Glutamatergic neuron (in vitro differentiated cells): ENCODE measurements at regions not wholly inside any gene's neighbourhood (a gene's known extent, or its start where the extent isn't known, plus 50 kb on each side); places are given as distances from the start of the nearest gene placed in this dataset.
"Not testable (repeated sequence)": the region's sequence is repeated elsewhere in the genome, so short reads cannot be mapped to it uniquely, and the experiment has no call there.

Experiments used
- DNase-seq: peaks from one replicate; pipeline ENCODE4 v3.0.0; 2022
- H3K27ac Mint-ChIP-seq: one replicate; pipeline ENCODE4 v1.8.0; 2020; ENCODE audit warnings: mild to moderate bottlenecking, mixed read lengths, inconsistent platforms; ENCODE audit not compliant: unreplicated experiment
- H3K27me3 Mint-ChIP-seq: one replicate; pipeline ENCODE4 v1.8.0; 2020; ENCODE audit warnings: mild to moderate bottlenecking, moderate library complexity, mixed read lengths, inconsistent platforms; ENCODE audit not compliant: unreplicated experiment
- H3K36me3 Mint-ChIP-seq: one replicate; pipeline ENCODE4 v1.8.0; 2020; ENCODE audit warnings: mild to moderate bottlenecking, mixed read lengths, inconsistent platforms; ENCODE audit not compliant: unreplicated experiment
- H3K4me1 Mint-ChIP-seq: one replicate; pipeline ENCODE4 v1.8.0; 2020; ENCODE audit warnings: mild to moderate bottlenecking, low read depth, mixed read lengths, inconsistent platforms; ENCODE audit not compliant: unreplicated experiment
- H3K4me3 Mint-ChIP-seq: one replicate; pipeline ENCODE4 v1.8.0; 2020; ENCODE audit warnings: mild to moderate bottlenecking, mixed read lengths, inconsistent platforms; ENCODE audit not compliant: unreplicated experiment
- H3K9me3 Mint-ChIP-seq: one replicate; pipeline ENCODE4 v1.8.0; 2020; ENCODE audit warnings: mild to moderate bottlenecking, moderate library complexity, mixed read lengths, inconsistent platforms; ENCODE audit not compliant: unreplicated experiment
- TF ChIP-seq, protein P1 (sequence below): fragments of 200-600 bp; sonication (generic); IDR thresholded peaks from one replicate; pipeline ENCODE4 v1.5.0; 2021; ENCODE audit not compliant: partially characterized antibody, unreplicated experiment

DNA sequence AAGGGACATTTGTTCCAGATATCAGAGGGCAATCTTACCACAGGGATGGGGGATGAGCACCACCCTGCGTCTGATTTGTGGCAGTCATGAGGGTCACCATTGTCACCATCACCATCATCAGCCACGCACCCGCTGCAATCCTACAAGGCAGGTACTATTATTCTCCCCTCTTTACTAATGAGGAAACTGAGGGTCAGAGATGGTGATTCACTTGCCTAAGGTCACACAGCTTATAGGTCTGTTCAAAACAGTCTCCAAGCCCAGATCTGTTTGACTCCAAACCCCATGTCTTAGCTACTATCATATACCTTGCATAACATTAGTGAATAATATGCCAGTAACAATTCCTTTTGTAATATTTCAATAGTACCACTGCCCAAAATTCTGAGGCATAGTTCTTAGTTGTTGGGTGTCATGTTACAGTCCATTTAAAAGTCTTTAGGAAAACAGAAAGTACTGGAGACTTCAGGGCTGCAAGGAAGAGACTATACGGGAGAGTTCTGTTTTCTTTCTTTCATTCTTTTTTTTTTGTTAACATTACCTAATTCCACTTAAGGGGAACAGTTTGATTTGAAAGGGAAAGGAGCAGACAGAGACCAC is 166.4 kb downstream of the C16orf95 start:
- peaks cover 2% of the 10 kb centered on the region for H3K9me3 Mint-ChIP-seq
- TF ChIP-seq, protein P1, sequence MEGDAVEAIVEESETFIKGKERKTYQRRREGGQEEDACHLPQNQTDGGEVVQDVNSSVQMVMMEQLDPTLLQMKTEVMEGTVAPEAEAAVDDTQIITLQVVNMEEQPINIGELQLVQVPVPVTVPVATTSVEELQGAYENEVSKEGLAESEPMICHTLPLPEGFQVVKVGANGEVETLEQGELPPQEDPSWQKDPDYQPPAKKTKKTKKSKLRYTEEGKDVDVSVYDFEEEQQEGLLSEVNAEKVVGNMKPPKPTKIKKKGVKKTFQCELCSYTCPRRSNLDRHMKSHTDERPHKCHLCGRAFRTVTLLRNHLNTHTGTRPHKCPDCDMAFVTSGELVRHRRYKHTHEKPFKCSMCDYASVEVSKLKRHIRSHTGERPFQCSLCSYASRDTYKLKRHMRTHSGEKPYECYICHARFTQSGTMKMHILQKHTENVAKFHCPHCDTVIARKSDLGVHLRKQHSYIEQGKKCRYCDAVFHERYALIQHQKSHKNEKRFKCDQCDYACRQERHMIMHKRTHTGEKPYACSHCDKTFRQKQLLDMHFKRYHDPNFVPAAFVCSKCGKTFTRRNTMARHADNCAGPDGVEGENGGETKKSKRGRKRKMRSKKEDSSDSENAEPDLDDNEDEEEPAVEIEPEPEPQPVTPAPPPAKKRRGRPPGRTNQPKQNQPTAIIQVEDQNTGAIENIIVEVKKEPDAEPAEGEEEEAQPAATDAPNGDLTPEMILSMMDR = no peak
- DNase-seq = no peak
- peaks cover 10% of the 10 kb centered on the region for H3K27me3 Mint-ChIP-seq
- no peak overlapping the region for H3K4me3 Mint-ChIP-seq
- peaks cover 12% of the 10 kb centered on the region for H3K36me3 Mint-ChIP-seq
- no peaks in the 10 kb centered on the region for H3K4me1 Mint-ChIP-seq
- no peak overlapping the region for H3K27ac Mint-ChIP-seq

- TF ChIP-seq, protein P1 = no peak
- Mint-ChIP-seq H3K36me3 (peaks cover 12% of the 10 kb centered on the region), H3K9me3 (peaks cover 2% of the 10 kb centered on the region), H3K27ac (no peak overlapping the region), H3K4me3 (no peak overlapping the region), H3K27me3 (peaks cover 5% of the 10 kb centered on the region), H3K4me1 (no peaks in the 10 kb centered on the region)
- DNase-seq = no peak
These were observed 164.9 kb downstream of the C16orf95 start for GRCh38 chr16:87152221-87152755.

- peaks cover 5% of the 10 kb centered on the region for H3K27me3 Mint-ChIP-seq
- peaks cover 2% of the 10 kb centered on the region for H3K9me3 Mint-ChIP-seq
- H3K27ac Mint-ChIP-seq = no peak overlapping the region
- no peak overlapping the region for H3K4me3 Mint-ChIP-seq
- no peak for DNase-seq
- TF ChIP-seq, protein P1 = no peak
- peaks cover 12% of the 10 kb centered on the region for H3K36me3 Mint-ChIP-seq
- H3K4me1 Mint-ChIP-seq = no peaks in the 10 kb centered on the region
These were observed 163.9 kb downstream of the C16orf95 start for GRCh38 chr16:87153326-87153725.

DNA sequence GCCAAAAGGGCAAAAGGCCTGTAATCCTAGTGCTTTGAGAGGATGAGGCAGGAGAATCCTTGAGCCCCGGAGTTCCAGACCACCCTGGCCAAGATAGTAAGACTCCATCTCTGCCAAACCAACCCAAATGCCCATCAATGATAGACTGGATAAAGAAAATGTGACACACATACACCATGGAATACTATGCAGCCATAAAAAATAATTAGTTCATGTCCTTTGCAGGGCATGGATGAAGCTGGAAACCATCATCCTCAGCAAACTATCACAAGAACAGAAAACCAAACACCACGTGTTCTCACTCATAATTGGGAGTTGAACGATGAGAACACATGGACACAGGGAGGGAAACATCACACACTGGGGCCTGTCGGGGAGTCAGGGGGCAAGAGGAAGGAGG is 161.9 kb downstream of the C16orf95 start:
- H3K9me3 Mint-ChIP-seq, DNase-seq, H3K4me3 Mint-ChIP-seq, H3K27me3 Mint-ChIP-seq, H3K27ac Mint-ChIP-seq, H3K36me3 Mint-ChIP-seq, H3K4me1 Mint-ChIP-seq: not testable (repeated sequence)

GRCh38 chr16:87156195-87156594 is 161.0 kb downstream of the C16orf95 start:
- no peak for DNase-seq
- Mint-ChIP-seq H3K27ac (no peak overlapping the region), H3K36me3 (no peaks in the 10 kb centered on the region), H3K4me1 (peaks cover 5% of the 10 kb centered on the region), H3K4me3 (no peak overlapping the region), H3K9me3 (peaks cover 2% of the 10 kb centered on the region), H3K27me3 (peaks cover 5% of the 10 kb centered on the region)
- TF ChIP-seq, protein P1 = no peak
